Breast epithelium (tissue), 4 donors: ENCODE measurements at regions not wholly inside any gene's neighbourhood (a gene's known extent, or its start where the extent isn't known, plus 50 kb on each side); places are given as distances from the start of the nearest gene placed in this dataset.

Source experiments
- DNase-seq, 2 donors: peaks; one replicate each; pipeline ENCODE4 v3.0.0-alpha.2; 2019; ENCODE audit warnings: low spot score in 2 of 2
- H3K27ac ChIP-seq, 2 donors: fragments of 200-600 bp; sonication (generic) in 1 of 2; one replicate each; pipeline ENCODE4 v1.5.1; 2016 to 2019; ENCODE audit warnings: mild to moderate bottlenecking in 1 of 2
- H3K27me3 ChIP-seq, 2 donors: fragments of 200-600 bp; sonication (generic) in 1 of 2; one replicate each; pipeline versions ENCODE4 v1.5.1 to v1.6.0; 2017 to 2019; ENCODE audit warnings: control low read depth in 1 of 2, mild to moderate bottlenecking in 1 of 2
- H3K36me3 ChIP-seq: fragments of 200-600 bp; one replicate; pipeline ENCODE4 v1.5.1; 2019
- H3K4me1 ChIP-seq, 2 donors: fragments of 200-600 bp; sonication (generic); one replicate each; pipeline ENCODE4 v1.5.1; 2016 to 2019; ENCODE audit warnings: control low read depth in 1 of 2
- H3K4me3 ChIP-seq, 3 donors: fragments of 200-600 bp; sonication (generic); 1 replicate in 2 of 3; 2 replicates in 1 of 3; pipeline ENCODE4 v1.5.1; 2016 to 2019; ENCODE audit warnings: mild to moderate bottlenecking in 3 of 3, moderate library complexity in 2 of 3
- H3K9me3 ChIP-seq, 2 donors: fragments of 200-600 bp; sonication (generic) in 1 of 2; one replicate each; pipeline ENCODE4 v1.5.1; 2016 to 2019; ENCODE audit warnings: control low read depth in 1 of 2
- CTCF ChIP-seq, 3 donors: fragments of 450-650 bp; IDR thresholded peaks; one replicate each; pipeline ENCODE4 v1.5.1; 2016 to 2017; ENCODE audit warnings: antibody characterized with exemption in 3 of 3, mild to moderate bottlenecking in 3 of 3, moderate library complexity in 3 of 3
- POLR2A ChIP-seq: fragments of 450-650 bp; IDR thresholded peaks from one replicate; pipeline ENCODE4 v1.6.1; 2016; ENCODE audit warnings: antibody characterized with exemption, mild to moderate bottlenecking, moderate library complexity
- POLR2AphosphoS5 ChIP-seq, 3 donors: sonication (generic); formaldehyde crosslinking; IDR thresholded peaks; one replicate each; pipeline ENCODE4 v1.6.1; 2017; ENCODE audit warnings: antibody characterized with exemption in 3 of 3
- intact Hi-C: fragments of 100-400 bp; cut with DNase I; formaldehyde crosslinking; loops from one replicate; pipeline ENCODE4 v1.15.1; 2023; ENCODE audit warnings: low total_unique reads

DNA sequence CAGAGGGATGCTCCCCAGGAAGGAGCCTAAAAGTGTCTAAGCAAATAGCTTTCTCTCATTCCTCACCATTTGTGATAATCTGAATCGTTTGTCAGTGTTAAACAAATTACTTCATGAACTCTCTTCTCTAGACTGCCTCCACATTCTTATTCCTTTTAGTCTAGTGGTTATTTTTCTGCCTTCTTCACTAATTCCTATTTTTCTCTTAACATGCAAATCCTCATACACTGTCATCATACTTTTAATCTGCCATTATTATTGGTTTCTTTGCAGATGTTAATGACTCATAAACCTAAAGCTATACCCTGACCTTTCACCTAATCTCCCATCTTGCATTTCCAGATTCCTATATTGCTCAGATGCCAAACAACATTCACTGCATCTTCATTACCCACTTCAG is 428.9 kb downstream of the EFNA5 start:
- no peak for TF ChIP-seq POLR2AphosphoS5 (IDR thresholded peaks at IDR 0.05)
- no peak for TF ChIP-seq POLR2A
- TF ChIP-seq CTCF (IDR thresholded peaks at IDR 0.05) = no peak
- no peak overlapping the region for H3K4me3 ChIP-seq
- intact Hi-C loops = no loop called here

DNA sequence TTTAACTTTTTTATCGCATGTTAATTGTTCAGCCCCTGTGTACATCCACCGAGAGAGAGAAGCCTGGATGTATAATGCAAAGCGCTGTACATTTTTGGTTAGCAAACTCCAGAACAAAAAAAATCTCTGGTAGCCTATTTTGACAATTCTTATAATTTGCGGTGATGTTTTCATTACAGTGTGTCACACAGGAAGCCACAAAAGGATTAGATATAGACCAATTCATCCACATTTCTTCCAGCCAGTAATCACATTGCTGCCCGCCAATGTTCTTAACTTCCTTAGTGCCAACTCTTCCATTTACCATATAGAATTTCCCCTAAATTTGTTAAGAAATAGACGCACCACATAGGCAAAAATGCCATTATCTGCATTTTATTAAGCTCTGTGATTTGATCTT is 435.6 kb downstream of the EFNA5 start:
- no peak for DNase-seq
- TF ChIP-seq CTCF (IDR thresholded peaks at IDR 0.05) (no peak), POLR2A (no peak), POLR2AphosphoS5 (IDR thresholded peaks at IDR 0.05) (no peak)
- no peak overlapping the region for H3K4me3 ChIP-seq
- intact Hi-C loops = no loop called here
- H3K9me3 ChIP-seq = no peaks in the 10 kb centered on the region
- H3K4me1 ChIP-seq = no peaks in the 10 kb centered on the region
- H3K36me3 ChIP-seq = no peaks in the 10 kb centered on the region
- no peak overlapping the region for H3K27ac ChIP-seq
- no peaks in the 10 kb centered on the region for H3K27me3 ChIP-seq

More for the DNA sequence above, 428.9 kb downstream of the EFNA5 start:
- no peak overlapping the region for H3K27ac ChIP-seq
- no peak for DNase-seq
- no peaks in the 10 kb centered on the region for H3K27me3 ChIP-seq
- no peaks in the 10 kb centered on the region for H3K9me3 ChIP-seq
- no peaks in the 10 kb centered on the region for H3K4me1 ChIP-seq
- no peaks in the 10 kb centered on the region for H3K36me3 ChIP-seq

DNA sequence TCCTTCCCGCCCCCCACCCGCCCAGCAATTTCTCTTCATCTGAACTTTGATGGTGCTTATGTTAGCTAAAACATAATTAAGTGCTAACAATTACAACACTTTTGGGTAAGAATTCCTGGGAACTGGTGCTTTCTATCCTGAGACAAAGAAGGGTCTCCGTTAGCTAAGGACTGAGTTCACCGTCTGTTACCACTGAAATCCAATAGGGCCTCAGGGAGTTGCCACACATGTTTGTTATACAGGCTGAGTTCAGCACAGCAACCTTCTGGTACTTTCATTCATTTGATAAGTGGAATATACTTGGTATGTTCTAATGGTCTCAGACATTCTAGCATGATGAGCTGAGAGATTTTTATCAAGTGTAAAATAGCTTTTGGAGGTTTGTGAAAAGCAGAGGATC is 437.9 kb downstream of the EFNA5 start:
- TF ChIP-seq POLR2AphosphoS5 (IDR thresholded peaks at IDR 0.05) (no peak), POLR2A (no peak), CTCF (IDR thresholded peaks at IDR 0.05) (no peak)
- no peaks in the 10 kb centered on the region for H3K9me3 ChIP-seq
- H3K27me3 ChIP-seq = no peaks in the 10 kb centered on the region
- H3K27ac ChIP-seq = no peak overlapping the region
- H3K4me1 ChIP-seq = no peaks in the 10 kb centered on the region
- DNase-seq = no peak
- no peak overlapping the region for H3K4me3 ChIP-seq
- intact Hi-C loops = no loop called here
- H3K36me3 ChIP-seq = no peaks in the 10 kb centered on the region

DNA sequence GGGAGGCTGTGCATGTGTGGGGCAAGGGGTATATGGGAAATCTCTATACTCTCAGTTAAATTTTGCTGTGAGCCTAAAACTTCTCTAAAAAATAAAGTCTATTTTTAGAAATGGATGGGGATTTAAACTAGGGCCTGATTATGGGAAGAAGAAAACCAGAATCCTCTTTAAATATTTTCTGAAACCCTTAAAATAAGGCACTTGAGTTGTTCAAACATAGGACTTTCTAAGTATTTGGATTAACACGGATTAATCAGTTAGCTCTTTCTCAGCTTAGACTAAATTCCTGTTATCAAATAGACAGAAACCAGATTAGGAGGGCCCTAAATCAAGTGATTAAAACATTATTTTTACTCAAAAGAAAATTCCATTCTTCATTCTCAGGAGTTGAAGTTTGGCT is 438.4 kb downstream of the EFNA5 start:
- Histone ChIP-seq H3K4me1 (no peaks in the 10 kb centered on the region), H3K4me3 (no peak overlapping the region), H3K27ac (no peak overlapping the region), H3K36me3 (no peaks in the 10 kb centered on the region), H3K27me3 (no peaks in the 10 kb centered on the region), H3K9me3 (no peaks in the 10 kb centered on the region)
- TF ChIP-seq CTCF (IDR thresholded peaks at IDR 0.05) (no peak), POLR2AphosphoS5 (IDR thresholded peaks at IDR 0.05) (no peak), POLR2A (no peak)
- intact Hi-C loops = no loop called here
- DNase-seq = no peak

- Histone ChIP-seq H3K36me3 (no peaks in the 10 kb centered on the region), H3K4me3 (no peak overlapping the region), H3K4me1 (no peaks in the 10 kb centered on the region), H3K9me3 (no peaks in the 10 kb centered on the region), H3K27me3 (no peaks in the 10 kb centered on the region), H3K27ac (no peak overlapping the region)
- TF ChIP-seq POLR2A (no peak), POLR2AphosphoS5 (IDR thresholded peaks at IDR 0.05) (no peak)
- no peak for DNase-seq
- intact Hi-C loops = no loop called here
Observed at GRCh38 chr5:107231191-107231590, 439.5 kb downstream of the EFNA5 start.

DNA sequence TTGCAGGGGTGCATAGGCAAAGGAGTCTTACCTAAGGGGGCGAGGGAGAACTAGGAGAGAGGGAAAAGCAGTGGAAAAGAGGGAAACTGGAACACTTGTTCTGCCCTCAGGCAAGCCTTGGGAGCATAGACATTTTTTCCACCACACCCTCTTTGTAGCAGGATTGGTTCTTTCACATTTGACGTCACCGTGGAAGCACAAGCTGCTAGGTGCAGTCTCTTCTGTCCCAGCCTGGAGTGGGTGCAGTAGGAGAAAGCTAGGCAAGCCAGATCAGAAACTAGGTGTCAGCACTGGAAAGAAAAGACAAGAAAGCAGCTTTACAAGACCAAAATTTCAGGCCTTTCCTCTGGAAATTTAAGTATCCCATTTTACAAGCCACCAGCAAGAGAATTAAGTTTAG is 440.4 kb downstream of the EFNA5 start:
- DNase-seq = no peak
- H3K27me3 ChIP-seq = no peaks in the 10 kb centered on the region
- no peaks in the 10 kb centered on the region for H3K4me1 ChIP-seq
- intact Hi-C loops = no loop called here
- no peaks in the 10 kb centered on the region for H3K36me3 ChIP-seq
- no peak for TF ChIP-seq CTCF (IDR thresholded peaks at IDR 0.05)
- TF ChIP-seq POLR2A = no peak
- TF ChIP-seq POLR2AphosphoS5 (IDR thresholded peaks at IDR 0.05) = no peak
- no peaks in the 10 kb centered on the region for H3K9me3 ChIP-seq
- no peak overlapping the region for H3K4me3 ChIP-seq
- no peak overlapping the region for H3K27ac ChIP-seq
